ENCODE measurements at regions not wholly inside any gene's neighbourhood (a gene's known extent, or its start where the extent isn't known, plus 50 kb on each side); places are given as distances from the start of the nearest gene placed in this dataset.

GRCh38 chr6:149228311-149228955 is 89.1 kb upstream of the TAB2 start:
- TF ChIP-seq, protein P1, sequence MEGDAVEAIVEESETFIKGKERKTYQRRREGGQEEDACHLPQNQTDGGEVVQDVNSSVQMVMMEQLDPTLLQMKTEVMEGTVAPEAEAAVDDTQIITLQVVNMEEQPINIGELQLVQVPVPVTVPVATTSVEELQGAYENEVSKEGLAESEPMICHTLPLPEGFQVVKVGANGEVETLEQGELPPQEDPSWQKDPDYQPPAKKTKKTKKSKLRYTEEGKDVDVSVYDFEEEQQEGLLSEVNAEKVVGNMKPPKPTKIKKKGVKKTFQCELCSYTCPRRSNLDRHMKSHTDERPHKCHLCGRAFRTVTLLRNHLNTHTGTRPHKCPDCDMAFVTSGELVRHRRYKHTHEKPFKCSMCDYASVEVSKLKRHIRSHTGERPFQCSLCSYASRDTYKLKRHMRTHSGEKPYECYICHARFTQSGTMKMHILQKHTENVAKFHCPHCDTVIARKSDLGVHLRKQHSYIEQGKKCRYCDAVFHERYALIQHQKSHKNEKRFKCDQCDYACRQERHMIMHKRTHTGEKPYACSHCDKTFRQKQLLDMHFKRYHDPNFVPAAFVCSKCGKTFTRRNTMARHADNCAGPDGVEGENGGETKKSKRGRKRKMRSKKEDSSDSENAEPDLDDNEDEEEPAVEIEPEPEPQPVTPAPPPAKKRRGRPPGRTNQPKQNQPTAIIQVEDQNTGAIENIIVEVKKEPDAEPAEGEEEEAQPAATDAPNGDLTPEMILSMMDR (IDR thresholded peaks at IDR 0.05): no peak
- TF ChIP-seq POLR2A (IDR thresholded peaks at IDR 0.05) (no peak), POLR2AphosphoS5 (IDR thresholded peaks at IDR 0.05) (no peak)

All from breast epithelium (tissue), 3 donors.